ENCODE measurements at regions not wholly inside any gene's neighbourhood (a gene's known extent, or its start where the extent isn't known, plus 50 kb on each side); places are given as distances from the start of the nearest gene placed in this dataset.

- no peak for DNase-seq (ENCODE audit: low spot score)
Observed at GRCh38 chr11:104830508-104830907, 67.8 kb downstream of the CASP12 start.

GRCh38 chr11:104830080-104830479 is 68.2 kb downstream of the CASP12 start:
- DNase-seq (ENCODE audit: low spot score), result no peak

- DNase-seq (ENCODE audit: low spot score), result no peak
Observed at GRCh38 chr11:104826772-104827171, 71.5 kb downstream of the CASP12 start.

- DNase-seq (ENCODE audit: low spot score), result no peak
Observed at GRCh38 chr11:104823657-104824056, 74.6 kb downstream of the CASP12 start.

GRCh38 chr11:104820431-104820830 is 77.8 kb downstream of the CASP12 start:
- no peak for DNase-seq (ENCODE audit: low spot score)

GRCh38 chr11:104819603-104820002 is 78.7 kb downstream of the CASP12 start:
- DNase-seq (ENCODE audit: low spot score), result no peak

- no peak for DNase-seq (ENCODE audit: low spot score)
Observed at GRCh38 chr11:104819107-104819506, 79.2 kb downstream of the CASP12 start.

- DNase-seq (ENCODE audit: low spot score), result no peak
Observed at GRCh38 chr11:104817973-104818372, 80.3 kb downstream of the CASP12 start.

- no peak for DNase-seq (ENCODE audit: low spot score)
Observed at GRCh38 chr11:104813532-104813931, 84.7 kb downstream of the CASP12 start.

- DNase-seq (ENCODE audit: low spot score), result no peak
Observed at GRCh38 chr11:104812103-104812788, 86.0 kb downstream of the CASP12 start.

- no peak for DNase-seq (ENCODE audit: low spot score)
Observed at GRCh38 chr11:104803776-104804175, 94.5 kb downstream of the CASP12 start.

- DNase-seq (ENCODE audit: low spot score), result no peak
Observed at GRCh38 chr11:104799251-104799650, 99.0 kb downstream of the CASP12 start.

GRCh38 chr11:104798789-104799188 is 99.5 kb downstream of the CASP12 start:
- no peak for DNase-seq (ENCODE audit: low spot score)

- no peak for DNase-seq (ENCODE audit: low spot score)
Observed at GRCh38 chr11:104796301-104796700, 102.0 kb downstream of the CASP12 start.

- no peak for DNase-seq (ENCODE audit: low spot score)
Observed at GRCh38 chr11:104795501-104796213, 102.6 kb downstream of the CASP12 start.

GRCh38 chr11:104792861-104793260 is 105.4 kb downstream of the CASP12 start:
- DNase-seq (ENCODE audit: low spot score), result no peak

GRCh38 chr11:104791896-104792295 is 106.4 kb downstream of the CASP12 start:
- DNase-seq (ENCODE audit: low spot score), result no peak

- DNase-seq (ENCODE audit: low spot score), result no peak
Observed at GRCh38 chr11:104784684-104785460, 113.4 kb downstream of the CASP12 start.

- no peak for DNase-seq (ENCODE audit: low spot score)
Observed at GRCh38 chr11:104783241-104783640, 115.0 kb downstream of the CASP12 start.

GRCh38 chr11:104782377-104782754 is 115.9 kb downstream of the CASP12 start:
- DNase-seq (ENCODE audit: low spot score), result no peak

- DNase-seq (ENCODE audit: low spot score), result no peak
Observed at GRCh38 chr11:104781719-104782376, 116.4 kb downstream of the CASP12 start.

- no peak for DNase-seq (ENCODE audit: low spot score)
Observed at GRCh38 chr11:104781037-104781436, 117.2 kb downstream of the CASP12 start.
